ENCODE measurements at regions not wholly inside any gene's neighbourhood (a gene's known extent, or its start where the extent isn't known, plus 50 kb on each side); places are given as distances from the start of the nearest gene placed in this dataset.

- TF ChIP-seq CTCF (conservative IDR thresholded peaks at IDR 0.05 in 1 of 2, IDR thresholded peaks at IDR 0.05 in 1 of 2; ENCODE audit: extremely low read depth in 1 of 2, insufficient read depth in 1 of 2, low read depth in 1 of 2, low read length in 2 of 2) (no peak), EZH2 (IDR thresholded peaks at IDR 0.05; ENCODE audit: borderline replicate concordance, low read length) (no peak)
These were observed 128.5 kb downstream of the MAGEC2 start for GRCh38 chrX:142076633-142077032.

Data from mammary epithelial cell (primary cell).